KMS-11 (cell line): ENCODE measurements at regions not wholly inside any gene's neighbourhood (a gene's known extent, or its start where the extent isn't known, plus 50 kb on each side); places are given as distances from the start of the nearest gene placed in this dataset.

Source experiments
- H2AFZ ChIP-seq: fragments of 200-600 bp; sonication (generic); 2 replicates; pipeline ENCODE4 v1.6.1; 2016; ENCODE audit warnings: antibody characterized with exemption, mixed run types, low read depth
- H3K27ac ChIP-seq: fragments of 200-600 bp; sonication (generic); 2 replicates; pipeline ENCODE4 v1.6.1; 2016; ENCODE audit warnings: mild to moderate bottlenecking, mixed run types
- H3K27me3 ChIP-seq: fragments of 200-600 bp; sonication (generic); 2 replicates; pipeline ENCODE4 v1.6.1; 2017; ENCODE audit warnings: mild to moderate bottlenecking, low read depth, mixed run types, moderate library complexity; ENCODE audit not compliant: insufficient read depth
- H3K36me3 ChIP-seq: fragments of 200-600 bp; sonication (generic); 2 replicates; pipeline ENCODE4 v1.6.1; 2017; ENCODE audit warnings: mild to moderate bottlenecking, mixed run types; ENCODE audit not compliant: insufficient read depth
- H3K4me1 ChIP-seq: fragments of 200-600 bp; sonication (generic); 2 replicates; pipeline ENCODE4 v1.6.1; 2016; ENCODE audit warnings: mild to moderate bottlenecking, low read depth, mixed run types; ENCODE audit not compliant: poor library complexity, severe bottlenecking
- H3K4me2 ChIP-seq: fragments of 200-600 bp; sonication (generic); 2 replicates; pipeline ENCODE4 v1.7.0; 2016; ENCODE audit warnings: mild to moderate bottlenecking, mixed run types
- H3K4me3 ChIP-seq: fragments of 200-600 bp; sonication (generic); IDR thresholded peaks from 2 replicates; pipeline ENCODE4 v1.6.1; 2017; ENCODE audit warnings: low read depth, low read length, mixed read lengths; ENCODE audit not compliant: insufficient read depth
- H3K79me2 ChIP-seq: fragments of 200-600 bp; sonication (generic); 2 replicates; pipeline ENCODE4 v1.6.1; 2016; ENCODE audit warnings: low read depth, mixed run types; ENCODE audit not compliant: insufficient read depth
- H3K9ac ChIP-seq: fragments of 200-600 bp; sonication (generic); 2 replicates; pipeline ENCODE4 v1.6.1; 2016; ENCODE audit warnings: mild to moderate bottlenecking, mixed run types
- H4K20me1 ChIP-seq: fragments of 200-600 bp; sonication (generic); 2 replicates; pipeline ENCODE4 v1.6.1; 2016; ENCODE audit warnings: mild to moderate bottlenecking, mixed run types; ENCODE audit not compliant: insufficient read depth
- TF ChIP-seq, protein P1 (sequence below): fragments of 200-600 bp; sonication (generic); conservative IDR thresholded peaks from 2 replicates; pipeline ENCODE4 v1.6.1; 2017; ENCODE audit warnings: low read depth, mild to moderate bottlenecking, antibody characterized with exemption, low read length, moderate library complexity, mixed read lengths

DNA sequence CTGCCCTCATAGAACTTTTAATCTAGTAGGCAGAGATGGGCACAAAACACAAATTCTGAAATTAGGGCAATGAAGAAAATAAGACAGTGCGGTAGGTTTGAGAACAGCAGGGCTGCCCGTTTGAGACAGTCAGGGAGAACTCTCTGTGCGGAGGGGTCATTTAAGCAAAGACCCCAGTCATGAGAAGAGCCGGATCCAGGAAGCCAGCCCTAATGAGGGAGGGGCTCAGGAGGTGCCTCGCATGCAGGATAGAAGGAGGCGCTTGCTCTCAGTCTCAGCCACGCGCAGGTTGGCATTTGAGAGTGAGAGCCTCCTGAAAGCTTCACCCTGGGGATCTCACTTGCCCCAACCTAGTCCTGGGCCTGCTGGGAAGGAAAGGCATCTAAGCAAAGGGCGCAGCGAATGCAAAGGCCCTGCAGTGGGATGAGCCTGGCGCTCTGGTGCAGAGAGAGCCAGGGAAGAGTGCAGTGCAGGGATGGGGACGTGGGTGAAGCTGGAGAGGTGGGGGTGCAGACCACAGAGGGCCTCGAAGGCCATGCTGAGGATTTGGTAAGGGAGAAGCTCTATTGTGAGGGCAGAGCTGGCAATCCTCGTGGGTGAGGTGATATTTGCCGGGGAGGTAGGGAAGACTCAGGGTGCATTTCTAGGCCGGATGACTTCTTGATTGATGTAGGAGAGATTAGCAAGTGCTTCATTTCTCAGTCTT, 130.0 kb upstream of the PTPN1 start:
- Histone ChIP-seq H2AFZ (no peak overlapping the region), H3K4me2 (no peak overlapping the region), H3K27ac (no peak overlapping the region), H3K36me3 (no peaks in the 10 kb centered on the region), H3K27me3 (peaks cover 30% of the 10 kb centered on the region), H3K79me2 (no peaks in the 10 kb centered on the region), H3K4me1 (no peaks in the 10 kb centered on the region), H3K9ac (no peak overlapping the region), H4K20me1 (no peaks in the 10 kb centered on the region), H3K4me3 (no peak overlapping the region)
- TF ChIP-seq, protein P1, sequence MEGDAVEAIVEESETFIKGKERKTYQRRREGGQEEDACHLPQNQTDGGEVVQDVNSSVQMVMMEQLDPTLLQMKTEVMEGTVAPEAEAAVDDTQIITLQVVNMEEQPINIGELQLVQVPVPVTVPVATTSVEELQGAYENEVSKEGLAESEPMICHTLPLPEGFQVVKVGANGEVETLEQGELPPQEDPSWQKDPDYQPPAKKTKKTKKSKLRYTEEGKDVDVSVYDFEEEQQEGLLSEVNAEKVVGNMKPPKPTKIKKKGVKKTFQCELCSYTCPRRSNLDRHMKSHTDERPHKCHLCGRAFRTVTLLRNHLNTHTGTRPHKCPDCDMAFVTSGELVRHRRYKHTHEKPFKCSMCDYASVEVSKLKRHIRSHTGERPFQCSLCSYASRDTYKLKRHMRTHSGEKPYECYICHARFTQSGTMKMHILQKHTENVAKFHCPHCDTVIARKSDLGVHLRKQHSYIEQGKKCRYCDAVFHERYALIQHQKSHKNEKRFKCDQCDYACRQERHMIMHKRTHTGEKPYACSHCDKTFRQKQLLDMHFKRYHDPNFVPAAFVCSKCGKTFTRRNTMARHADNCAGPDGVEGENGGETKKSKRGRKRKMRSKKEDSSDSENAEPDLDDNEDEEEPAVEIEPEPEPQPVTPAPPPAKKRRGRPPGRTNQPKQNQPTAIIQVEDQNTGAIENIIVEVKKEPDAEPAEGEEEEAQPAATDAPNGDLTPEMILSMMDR = no peak

DNA sequence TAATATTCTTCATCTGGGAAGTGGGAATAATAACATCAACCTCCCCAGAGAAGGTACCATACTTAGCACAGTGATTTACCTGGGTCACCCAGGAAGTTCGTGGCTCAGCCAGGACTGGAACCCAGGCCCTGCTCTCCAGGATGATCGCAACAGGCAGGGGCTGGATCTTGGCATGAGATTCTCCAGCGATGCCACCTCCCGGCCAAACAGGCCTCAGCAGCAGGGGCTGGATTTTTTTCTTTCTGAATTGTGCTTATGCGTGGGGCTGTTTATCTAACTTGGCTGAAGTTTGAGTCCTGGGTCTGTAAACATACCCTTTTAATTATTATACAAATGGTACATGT, 129.5 kb upstream of the PTPN1 start:
- Histone ChIP-seq H3K36me3 (no peaks in the 10 kb centered on the region), H3K4me1 (no peaks in the 10 kb centered on the region), H4K20me1 (no peaks in the 10 kb centered on the region), H3K4me2 (no peak overlapping the region), H3K27me3 (peaks cover 26% of the 10 kb centered on the region), H3K27ac (no peak overlapping the region), H3K4me3 (no peak overlapping the region), H2AFZ (no peak overlapping the region), H3K79me2 (no peaks in the 10 kb centered on the region), H3K9ac (no peak overlapping the region)
- TF ChIP-seq, protein P1 = no peak

DNA sequence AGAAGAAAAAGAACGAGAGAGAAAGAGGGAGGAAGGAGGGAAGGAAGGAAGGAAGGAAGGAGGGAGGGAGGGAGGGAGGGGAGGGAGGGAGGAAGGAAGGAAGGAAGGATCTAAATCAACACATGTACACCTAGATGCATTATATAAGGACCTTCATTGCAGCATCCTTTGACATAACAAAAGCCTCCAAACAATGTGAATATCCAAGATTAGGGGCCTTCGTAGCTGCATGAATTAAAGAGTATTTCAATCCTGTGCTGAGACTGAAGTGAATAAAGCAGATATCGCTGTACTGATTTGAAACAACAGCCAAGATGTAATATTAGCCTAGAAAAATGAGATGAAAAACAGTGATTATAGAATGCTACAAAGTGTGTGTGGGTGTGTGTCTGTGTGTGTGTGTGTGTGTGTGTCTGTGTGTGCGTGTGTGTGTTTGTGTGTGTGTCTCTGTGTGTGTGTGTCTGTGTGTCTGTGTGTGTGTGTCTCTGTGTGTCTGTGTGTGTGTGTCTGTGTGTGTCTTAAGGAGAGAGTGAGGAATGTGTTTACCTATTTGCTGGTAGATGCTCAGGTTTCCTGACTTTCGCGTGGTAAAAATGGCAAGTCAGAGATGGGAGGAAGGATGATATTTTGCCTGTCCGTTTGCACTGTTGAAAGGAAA, 129.0 kb upstream of the PTPN1 start:
- H4K20me1 ChIP-seq = no peaks in the 10 kb centered on the region
- no peaks in the 10 kb centered on the region for H3K36me3 ChIP-seq
- H3K4me2 ChIP-seq = no peak overlapping the region
- TF ChIP-seq, protein P1 = no peak
- H3K27ac ChIP-seq = no peak overlapping the region
- H3K79me2 ChIP-seq = no peaks in the 10 kb centered on the region
- H3K9ac ChIP-seq = no peak overlapping the region
- H3K4me1 ChIP-seq = no peaks in the 10 kb centered on the region
- no peak overlapping the region for H3K4me3 ChIP-seq
- H2AFZ ChIP-seq = no peak overlapping the region
- peaks cover 23% of the 10 kb centered on the region for H3K27me3 ChIP-seq

- no peak overlapping the region for H3K4me3 ChIP-seq
- H3K79me2 ChIP-seq = no peaks in the 10 kb centered on the region
- H3K9ac ChIP-seq = no peak overlapping the region
- no peaks in the 10 kb centered on the region for H3K4me1 ChIP-seq
- H3K36me3 ChIP-seq = no peaks in the 10 kb centered on the region
- TF ChIP-seq, protein P1 = no peak
- no peak overlapping the region for H3K4me2 ChIP-seq
- H4K20me1 ChIP-seq = no peaks in the 10 kb centered on the region
- peaks cover 28% of the 10 kb centered on the region for H3K27me3 ChIP-seq
- no peak overlapping the region for H2AFZ ChIP-seq
- no peak overlapping the region for H3K27ac ChIP-seq
Observed at GRCh38 chr20:50381771-50382593, 128.2 kb upstream of the PTPN1 start.
